DND-41 (cell line): ENCODE measurements at regions not wholly inside any gene's neighbourhood (a gene's known extent, or its start where the extent isn't known, plus 50 kb on each side); places are given as distances from the start of the nearest gene placed in this dataset.

Experiments
- ATAC-seq: fragments of 200-7000 bp; cut with Tn5 transposase; 3 replicates; pipeline ENCODE4 v1.9.1; 2021; ENCODE audit warnings: low read depth; ENCODE audit not compliant: insufficient read depth
- DNase-seq: peaks from one replicate; pipeline ENCODE4 v3.0.0-alpha.2; 2020
- H2AFZ ChIP-seq: 2 replicates; pipeline ENCODE4 v1.6.0; 2012; ENCODE audit warnings: low read depth, low read length
- H3K27ac ChIP-seq: 2 replicates; pipeline ENCODE4 v1.5.1; 2012; ENCODE audit warnings: low read length, inconsistent platforms
- H3K27me3 ChIP-seq: fragments of 200-600 bp; sonication (generic); 2 replicates; pipeline ENCODE4 v1.6.0; 2012; ENCODE audit warnings: low read length, mild to moderate bottlenecking, inconsistent platforms; ENCODE audit not compliant: insufficient read depth, poor library complexity
- H3K36me3 ChIP-seq: 2 replicates; pipeline ENCODE4 v1.5.1; 2012; ENCODE audit warnings: low read length, inconsistent platforms; ENCODE audit not compliant: insufficient read depth
- H3K4me1 ChIP-seq: 2 replicates; pipeline ENCODE4 v1.5.1; 2012; ENCODE audit warnings: mild to moderate bottlenecking, low read length; ENCODE audit not compliant: insufficient read depth
- H3K4me2 ChIP-seq: 2 replicates; pipeline ENCODE4 v1.6.0; 2012; ENCODE audit warnings: mild to moderate bottlenecking, moderate library complexity, low read length, inconsistent platforms; ENCODE audit not compliant: insufficient read depth
- H3K4me3 ChIP-seq, 2 experiments: fragments of 200-600 bp in 1 of 2; shearing (Covaris generic) in 1 of 2; 2 replicates each; pipeline ENCODE4 v1.5.1; 2012 to 2016; ENCODE audit warnings: inconsistent platforms in 2 of 2, low read length in 2 of 2, mild to moderate bottlenecking in 2 of 2, low read depth in 1 of 2, moderate library complexity in 1 of 2
- H3K79me2 ChIP-seq: 2 replicates; pipeline ENCODE4 v1.6.0; 2012; ENCODE audit warnings: low read length, inconsistent platforms; ENCODE audit not compliant: insufficient read depth
- H3K9ac ChIP-seq: 2 replicates; pipeline ENCODE4 v1.6.0; 2012; ENCODE audit warnings: low read depth, mild to moderate bottlenecking, inconsistent platforms, low read length, moderate library complexity
- H3K9me3 ChIP-seq: 2 replicates; pipeline ENCODE4 v1.5.1; 2012; ENCODE audit warnings: low read length, moderate library complexity, mild to moderate bottlenecking, inconsistent platforms; ENCODE audit not compliant: insufficient read depth, severe bottlenecking
- H4K20me1 ChIP-seq: 2 replicates; pipeline ENCODE4 v1.6.0; 2012; ENCODE audit warnings: low read length; ENCODE audit not compliant: insufficient read depth
- CTCF ChIP-seq: IDR thresholded peaks from 2 replicates; pipeline ENCODE4 v1.5.1; 2012; ENCODE audit warnings: borderline replicate concordance, low read length, moderate library complexity, mild to moderate bottlenecking; ENCODE audit not compliant: poor library complexity, severe bottlenecking; ENCODE audit errors: extremely low read depth
- EZH2 ChIP-seq: IDR thresholded peaks from 3 replicates; pipeline ENCODE4 v1.6.1; 2012; ENCODE audit warnings: borderline replicate concordance, low read depth, mild to moderate bottlenecking, moderate library complexity, low read length, inconsistent platforms; ENCODE audit not compliant: severe bottlenecking

DNA sequence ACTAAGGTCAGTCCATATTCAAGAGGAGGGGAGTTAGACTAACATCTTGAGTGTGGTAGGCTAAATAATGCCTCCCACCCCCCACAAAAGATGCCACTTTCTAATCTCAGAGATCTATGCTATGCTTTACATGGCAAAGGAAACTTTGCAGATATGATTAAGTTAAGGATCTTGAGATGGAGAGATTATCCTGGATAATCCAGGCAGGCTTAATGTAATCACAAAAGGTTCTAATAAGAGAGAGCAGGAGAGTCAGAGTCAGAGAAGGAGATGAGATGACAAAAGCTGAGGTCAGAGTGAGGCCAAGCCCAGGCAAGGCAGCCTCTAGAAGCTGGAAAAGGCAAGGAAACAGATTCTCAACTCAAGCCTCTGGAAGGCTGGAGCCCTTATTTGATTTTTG lies 1011.6 kb downstream of the PCDH9 start:
- H3K9ac ChIP-seq = no peak overlapping the region
- no peaks in the 10 kb centered on the region for H3K79me2 ChIP-seq
- TF ChIP-seq CTCF (no peak), EZH2 (no peak)
- ATAC-seq (no peak), DNase-seq (no peak)
- no peaks in the 10 kb centered on the region for H3K9me3 ChIP-seq
- H3K36me3 ChIP-seq = no peaks in the 10 kb centered on the region
- H4K20me1 ChIP-seq = no peaks in the 10 kb centered on the region
- no peak overlapping the region for H2AFZ ChIP-seq
- no peak overlapping the region for H3K4me2 ChIP-seq
- peaks cover 56% of the 10 kb centered on the region for H3K4me1 ChIP-seq
- no peaks in the 10 kb centered on the region for H3K27me3 ChIP-seq
- H3K4me3 ChIP-seq = no peak overlapping the region
- no peak overlapping the region for H3K27ac ChIP-seq

- no peaks in the 10 kb centered on the region for H3K36me3 ChIP-seq
- no peaks in the 10 kb centered on the region for H3K9me3 ChIP-seq
- DNase-seq (no peak), ATAC-seq (peak; percentile 72)
- no peaks in the 10 kb centered on the region for H3K79me2 ChIP-seq
- H3K4me3 ChIP-seq = 0 out of 4 replicates have a peak overlapping the region, but pooled peaks of 1 of the 2 experiments have one; percentile 7
- peaks cover 39% of the 10 kb centered on the region for H3K4me1 ChIP-seq
- TF ChIP-seq CTCF (no peak), EZH2 (no peak)
- peak overlapping the region; percentile 38 for H3K4me2 ChIP-seq
- H3K27ac ChIP-seq = peak overlapping the region; percentile 45
- H3K27me3 ChIP-seq = no peaks in the 10 kb centered on the region
- H4K20me1 ChIP-seq = no peaks in the 10 kb centered on the region
- peak overlapping the region; percentile 17; the same call in 1 of the 2 replicates for H3K9ac ChIP-seq
- peak overlapping the region; percentile 52 for H2AFZ ChIP-seq
These were observed 1013.4 kb downstream of the PCDH9 start for GRCh38 chr13:66216728-66217127.

- H3K4me1 ChIP-seq = peaks cover 32% of the 10 kb centered on the region
- no peaks in the 10 kb centered on the region for H4K20me1 ChIP-seq
- no peak for DNase-seq
- TF ChIP-seq CTCF (no peak), EZH2 (no peak)
- ATAC-seq = no peak
- no peaks in the 10 kb centered on the region for H3K79me2 ChIP-seq
- H3K27ac ChIP-seq = no peak overlapping the region
- no peaks in the 10 kb centered on the region for H3K27me3 ChIP-seq
- no peak overlapping the region for H3K4me3 ChIP-seq
- no peak overlapping the region for H3K9ac ChIP-seq
- no peak overlapping the region for H3K4me2 ChIP-seq
- no peaks in the 10 kb centered on the region for H3K9me3 ChIP-seq
- H2AFZ ChIP-seq = no peak overlapping the region
- H3K36me3 ChIP-seq = no peaks in the 10 kb centered on the region
These were observed 1015.7 kb downstream of the PCDH9 start for GRCh38 chr13:66214467-66214866.

- no peak overlapping the region for H3K27ac ChIP-seq
- no peaks in the 10 kb centered on the region for H3K79me2 ChIP-seq
- no peak overlapping the region for H3K4me2 ChIP-seq
- H3K9me3 ChIP-seq = no peaks in the 10 kb centered on the region
- no peak overlapping the region for H3K9ac ChIP-seq
- peak overlapping the region; percentile 47; the same call in 1 of the 2 replicates for H2AFZ ChIP-seq
- no peaks in the 10 kb centered on the region for H3K27me3 ChIP-seq
- no peak overlapping the region for H3K4me3 ChIP-seq
- no peaks in the 10 kb centered on the region for H4K20me1 ChIP-seq
- no peak for ATAC-seq
- TF ChIP-seq EZH2 = no peak
- no peak for TF ChIP-seq CTCF
- no peak for DNase-seq
- H3K4me1 ChIP-seq = peaks cover 19% of the 10 kb centered on the region
- H3K36me3 ChIP-seq = no peaks in the 10 kb centered on the region
These were observed 1017.6 kb downstream of the PCDH9 start for GRCh38 chr13:66212511-66212910.
